ENCODE measurements at regions not wholly inside any gene's neighbourhood (a gene's known extent, or its start where the extent isn't known, plus 50 kb on each side); places are given as distances from the start of the nearest gene placed in this dataset.

DNA sequence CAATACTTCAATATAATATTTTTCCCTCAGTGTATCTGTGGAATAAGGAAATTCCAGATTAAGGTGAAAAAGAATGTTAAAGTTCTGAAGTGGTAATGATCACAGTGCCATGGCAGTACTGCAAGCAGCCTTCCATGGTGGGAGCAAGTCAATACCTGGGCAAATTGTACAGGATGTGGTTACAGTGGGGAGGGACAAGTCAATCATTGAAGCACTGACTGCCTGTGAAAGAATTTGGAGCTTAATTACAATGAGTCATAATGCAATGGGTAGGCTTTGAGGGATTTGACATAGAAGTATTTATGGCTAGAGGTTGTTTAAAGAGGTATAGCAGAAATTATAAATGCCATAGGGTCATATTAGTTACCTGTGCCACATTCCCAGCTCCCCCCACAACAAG is 786.5 kb upstream of the ACO1 start:
- TF ChIP-seq SUZ12 (IDR thresholded peaks at IDR 0.05; ENCODE audit: extremely low read depth, insufficient read depth, insufficient read length) (no peak), ZNF274 (IDR thresholded peaks at IDR 0.05; ENCODE audit: low read depth, low read length) (no peak)

All from NT2/D1 (cell line).